Adipocyte (in vitro differentiated cells): ENCODE measurements at regions not wholly inside any gene's neighbourhood (a gene's known extent, or its start where the extent isn't known, plus 50 kb on each side); places are given as distances from the start of the nearest gene placed in this dataset.

Experiments used
- DNase-seq: peaks from one replicate; pipeline ENCODE4 v3.0.0-alpha.2; 2015; ENCODE audit warnings: low read depth
- H3K27me3 ChIP-seq: replicated peaks from 2 replicates; pipeline ENCODE4 v1.7.0; 2013; ENCODE audit warnings: mild to moderate bottlenecking, low read length, moderate library complexity; ENCODE audit not compliant: control insufficient read depth, insufficient read depth
- H3K36me3 ChIP-seq: 2 replicates; pipeline ENCODE4 v1.7.0; 2013; ENCODE audit warnings: low read length, mild to moderate bottlenecking, moderate library complexity; ENCODE audit not compliant: control insufficient read depth, insufficient read depth, severe bottlenecking
- H3K4me1 ChIP-seq: 2 replicates; pipeline ENCODE4 v1.7.0; 2013; ENCODE audit warnings: mild to moderate bottlenecking, low read length, moderate library complexity; ENCODE audit not compliant: control insufficient read depth, insufficient read depth
- H3K4me3 ChIP-seq: 2 replicates; pipeline ENCODE4 v1.7.0; 2013; ENCODE audit warnings: mild to moderate bottlenecking, low read length, moderate library complexity
- H3K9ac ChIP-seq: 2 replicates; pipeline ENCODE4 v1.7.0; 2013; ENCODE audit warnings: mild to moderate bottlenecking, low read length, moderate library complexity
- H3K9me3 ChIP-seq: 2 replicates; pipeline ENCODE4 v1.7.0; 2013; ENCODE audit warnings: mild to moderate bottlenecking, low read length, moderate library complexity; ENCODE audit not compliant: control insufficient read depth

DNA sequence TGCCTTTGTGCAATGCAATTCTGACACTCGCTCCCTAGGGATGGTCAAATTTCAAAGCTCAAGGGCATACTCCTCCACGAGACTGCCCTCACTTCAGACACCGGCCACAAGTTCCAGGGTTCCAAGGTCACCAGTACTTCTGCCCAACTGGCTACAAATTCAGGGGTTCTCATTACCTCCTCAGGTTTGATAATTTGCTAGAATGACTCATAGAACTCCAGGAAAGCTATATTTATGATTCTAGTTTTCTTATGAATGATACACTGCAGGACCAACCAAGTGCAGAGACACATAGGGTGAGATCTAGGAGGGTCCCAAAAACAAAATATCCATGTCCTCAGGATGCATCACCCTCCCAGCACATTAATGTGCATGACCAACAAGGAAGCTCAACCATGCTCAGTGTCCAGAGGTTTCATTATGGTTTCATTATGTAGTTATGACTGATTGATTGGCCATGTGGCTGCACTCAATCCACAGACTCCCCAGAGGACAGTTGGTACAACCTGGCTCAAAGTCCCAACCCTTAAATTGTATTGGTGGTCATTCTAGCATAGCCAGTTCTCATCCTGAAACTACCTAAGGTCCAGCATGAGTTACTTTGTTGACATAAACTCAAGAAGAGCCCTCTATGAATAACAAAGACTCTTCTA is 170.4 kb upstream of the LRRN1 start:
- H3K4me3 ChIP-seq = no peak overlapping the region
- no peaks in the 10 kb centered on the region for H3K27me3 ChIP-seq
- H3K9me3 ChIP-seq = peaks cover 4% of the 10 kb centered on the region
- H3K4me1 ChIP-seq = no peaks in the 10 kb centered on the region
- H3K9ac ChIP-seq = no peak overlapping the region
- no peaks in the 10 kb centered on the region for H3K36me3 ChIP-seq
- DNase-seq = no peak

DNA sequence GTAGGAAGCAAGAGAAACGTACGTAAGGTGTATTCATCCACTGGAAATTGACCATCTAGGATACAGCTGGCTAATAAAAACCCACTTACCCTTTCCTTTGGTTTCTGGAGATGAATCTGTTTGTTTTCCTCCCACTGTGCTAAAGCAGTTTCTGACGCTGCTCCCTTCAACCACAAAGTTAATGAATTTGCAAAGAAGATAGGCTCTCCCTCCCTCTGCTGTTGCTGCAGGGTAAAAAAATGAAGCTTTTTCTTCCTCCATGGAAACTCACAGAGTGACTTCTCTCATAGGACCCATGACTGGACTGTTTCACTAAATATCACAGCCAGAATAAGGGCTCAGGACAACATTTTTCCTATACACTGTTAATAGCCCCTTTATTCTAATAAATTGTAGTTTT is 172.1 kb upstream of the LRRN1 start:
- H3K4me1 ChIP-seq = no peaks in the 10 kb centered on the region
- peaks cover 18% of the 10 kb centered on the region for H3K9me3 ChIP-seq
- DNase-seq = no peak
- H3K27me3 ChIP-seq = no peaks in the 10 kb centered on the region
- no peak overlapping the region for H3K4me3 ChIP-seq
- H3K36me3 ChIP-seq = no peaks in the 10 kb centered on the region
- no peak overlapping the region for H3K9ac ChIP-seq

DNA sequence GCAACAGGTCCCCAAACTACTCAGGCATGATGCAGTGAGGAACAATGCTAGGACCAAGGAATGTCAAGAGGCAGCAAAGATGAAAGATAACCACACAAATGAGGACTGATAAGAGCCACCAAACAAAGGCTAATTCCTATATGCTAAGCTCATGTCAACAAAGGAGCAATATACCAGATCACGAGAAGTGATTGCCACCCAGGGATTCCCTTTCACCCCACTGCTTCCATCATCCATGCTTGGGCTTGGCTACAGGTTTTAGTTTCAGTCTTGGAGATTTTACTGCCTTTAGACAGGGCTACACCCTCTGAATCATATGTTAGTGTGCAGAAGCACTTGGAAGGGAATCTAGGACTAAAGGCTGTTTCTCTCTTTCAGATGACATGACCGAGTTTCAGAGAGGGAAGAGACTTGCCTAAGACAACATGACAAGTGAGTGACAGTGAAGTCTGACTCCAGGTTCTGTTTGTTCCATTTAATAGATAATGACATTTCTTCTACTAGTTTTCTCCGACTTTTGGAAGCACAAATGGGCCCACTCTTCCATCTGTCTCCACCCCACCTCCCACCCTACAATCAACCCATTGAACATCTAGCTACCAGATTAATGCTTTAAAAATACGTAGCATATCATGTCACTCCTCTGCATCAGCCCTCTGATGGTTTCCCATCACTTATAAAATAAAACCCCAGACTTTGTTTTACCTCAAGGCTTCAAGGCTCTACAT is 173.5 kb upstream of the LRRN1 start:
- DNase-seq = no peak
- Histone ChIP-seq H3K9ac (no peak overlapping the region), H3K27me3 (no peaks in the 10 kb centered on the region)

DNA sequence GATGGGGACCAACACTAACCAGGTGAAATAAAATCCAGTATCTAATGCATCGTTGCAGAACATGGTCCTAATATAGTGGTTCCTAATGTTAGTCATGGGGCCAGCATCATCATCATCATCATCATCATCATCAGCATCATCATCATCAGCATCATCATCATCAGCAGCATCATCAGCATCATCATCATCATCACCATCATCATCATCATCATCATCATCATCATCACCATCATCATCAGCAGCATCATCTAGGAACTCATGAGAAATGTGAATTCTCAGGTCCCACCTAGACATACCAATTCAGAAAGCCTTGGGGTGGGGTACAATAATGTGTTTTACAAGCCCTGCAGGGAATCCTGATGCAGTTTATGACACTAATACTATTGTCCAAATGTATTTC is 179.4 kb upstream of the LRRN1 start:
- Histone ChIP-seq H3K9me3 (peaks cover 22% of the 10 kb centered on the region), H3K27me3 (no peaks in the 10 kb centered on the region), H3K9ac (no peak overlapping the region), H3K4me3 (no peak overlapping the region), H3K36me3 (no peaks in the 10 kb centered on the region), H3K4me1 (no peaks in the 10 kb centered on the region)
- no peak for DNase-seq

More for the DNA sequence above, 173.5 kb upstream of the LRRN1 start:
- Histone ChIP-seq H3K9me3 (peaks cover 18% of the 10 kb centered on the region), H3K4me1 (no peaks in the 10 kb centered on the region), H3K36me3 (no peaks in the 10 kb centered on the region), H3K4me3 (no peak overlapping the region)

DNA sequence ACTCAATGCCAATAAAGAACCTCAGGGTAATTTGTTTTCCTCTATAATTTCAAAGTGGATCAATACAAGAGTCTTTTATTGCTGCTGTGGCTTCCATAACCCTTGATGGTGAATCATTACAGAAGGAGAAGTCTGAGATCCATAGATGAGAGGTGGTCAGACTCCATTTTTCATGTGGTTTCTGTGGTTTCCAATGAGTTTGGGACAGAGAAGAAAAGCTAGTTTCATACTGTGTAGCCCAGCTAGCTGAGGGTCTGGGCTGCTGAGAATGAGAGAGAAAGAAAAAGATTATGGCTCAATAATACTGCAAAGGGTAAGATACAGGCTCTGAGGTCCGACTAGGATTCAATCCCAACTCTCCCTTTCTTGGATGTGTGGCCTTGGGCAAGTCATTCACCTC is 180.6 kb upstream of the LRRN1 start:
- peaks cover 16% of the 10 kb centered on the region for H3K9me3 ChIP-seq
- H3K4me3 ChIP-seq = no peak overlapping the region
- no peak overlapping the region for H3K9ac ChIP-seq
- H3K36me3 ChIP-seq = no peaks in the 10 kb centered on the region
- H3K27me3 ChIP-seq = no peaks in the 10 kb centered on the region
- H3K4me1 ChIP-seq = no peaks in the 10 kb centered on the region
- no peak for DNase-seq

DNA sequence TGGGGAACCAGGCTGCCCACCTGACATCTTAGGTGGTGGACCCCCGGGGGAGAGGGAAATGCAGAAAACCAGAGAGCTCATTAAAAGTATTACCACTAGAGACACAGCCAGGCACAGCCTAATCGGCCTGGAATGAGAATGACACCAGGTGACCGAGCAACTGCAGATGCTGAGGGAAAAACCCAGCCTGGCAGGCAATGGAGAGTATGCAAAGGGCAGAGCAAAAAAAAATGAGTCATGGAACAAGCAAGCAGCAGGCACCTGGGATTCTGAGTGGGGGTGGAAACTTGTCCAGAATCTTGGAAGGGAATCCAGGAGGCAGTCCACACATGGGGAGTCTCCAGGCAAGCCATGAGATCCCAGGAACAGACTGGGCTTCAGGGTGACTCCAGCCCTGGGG is 183.7 kb upstream of the LRRN1 start:
- Histone ChIP-seq H3K4me3 (no peak overlapping the region), H3K36me3 (no peaks in the 10 kb centered on the region), H3K9me3 (peaks cover 4% of the 10 kb centered on the region), H3K4me1 (no peaks in the 10 kb centered on the region), H3K9ac (no peak overlapping the region), H3K27me3 (no peaks in the 10 kb centered on the region)
- DNase-seq = no peak

DNA sequence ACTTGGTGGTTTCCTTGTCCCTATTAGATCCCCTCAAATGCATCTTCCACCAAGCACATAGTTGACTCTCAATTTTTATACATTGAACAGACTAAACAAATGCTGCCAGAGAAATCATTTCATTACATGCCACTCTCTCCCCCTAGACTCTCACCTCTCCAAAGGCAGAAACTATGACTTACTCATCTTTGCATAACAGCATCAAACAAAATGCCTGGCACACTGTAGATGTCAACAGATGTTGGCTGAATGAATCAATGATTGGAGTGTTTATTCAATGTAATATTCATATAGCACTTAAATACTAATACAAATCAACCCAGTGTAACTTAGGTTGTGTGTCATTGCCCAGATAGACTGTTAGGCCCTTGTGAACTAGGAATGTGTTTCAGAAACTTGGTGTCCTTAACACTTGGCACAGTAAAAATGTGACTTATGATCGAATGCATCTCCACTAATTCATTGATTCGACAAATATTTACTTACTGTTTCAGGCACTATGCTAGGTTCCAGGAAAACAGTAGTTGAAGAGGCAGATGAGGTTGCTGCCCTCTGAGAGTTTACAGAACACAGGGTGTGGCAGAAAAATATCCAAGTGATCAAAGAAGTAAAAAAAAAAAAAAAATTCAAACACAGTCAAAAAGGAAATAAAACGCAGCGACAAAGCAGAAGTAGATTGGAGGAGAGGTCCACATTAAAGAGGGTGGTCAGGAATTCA is 188.5 kb upstream of the LRRN1 start:
- no peak for DNase-seq
- H3K36me3 ChIP-seq = no peaks in the 10 kb centered on the region
- no peak overlapping the region for H3K4me3 ChIP-seq
- no peak overlapping the region for H3K9ac ChIP-seq
- H3K27me3 ChIP-seq = no peaks in the 10 kb centered on the region
- H3K9me3 ChIP-seq = peaks cover 7% of the 10 kb centered on the region
- H3K4me1 ChIP-seq = no peaks in the 10 kb centered on the region

DNA sequence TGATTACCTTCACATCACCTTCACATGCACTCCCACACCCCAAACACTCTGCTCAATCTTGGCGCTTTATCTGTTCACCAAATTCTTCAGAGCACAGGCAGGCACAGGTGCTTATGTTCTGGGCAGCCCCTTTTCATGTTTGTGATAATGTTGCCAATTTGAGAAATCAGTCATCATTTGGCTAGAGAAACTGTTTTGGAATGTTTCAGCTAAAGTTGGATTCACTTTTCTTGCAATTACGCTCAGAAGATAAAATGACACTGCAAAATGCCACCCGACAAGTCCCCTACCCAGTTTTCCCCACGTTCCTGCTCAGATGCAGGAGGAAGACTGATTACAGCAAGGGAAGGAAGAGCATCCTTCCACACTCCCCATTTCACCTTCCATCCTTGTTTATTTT is 192.9 kb upstream of the LRRN1 start:
- DNase-seq = no peak
- Histone ChIP-seq H3K9me3 (peaks cover 13% of the 10 kb centered on the region), H3K36me3 (no peaks in the 10 kb centered on the region), H3K9ac (no peak overlapping the region), H3K27me3 (no peaks in the 10 kb centered on the region), H3K4me1 (no peaks in the 10 kb centered on the region), H3K4me3 (no peak overlapping the region)

DNA sequence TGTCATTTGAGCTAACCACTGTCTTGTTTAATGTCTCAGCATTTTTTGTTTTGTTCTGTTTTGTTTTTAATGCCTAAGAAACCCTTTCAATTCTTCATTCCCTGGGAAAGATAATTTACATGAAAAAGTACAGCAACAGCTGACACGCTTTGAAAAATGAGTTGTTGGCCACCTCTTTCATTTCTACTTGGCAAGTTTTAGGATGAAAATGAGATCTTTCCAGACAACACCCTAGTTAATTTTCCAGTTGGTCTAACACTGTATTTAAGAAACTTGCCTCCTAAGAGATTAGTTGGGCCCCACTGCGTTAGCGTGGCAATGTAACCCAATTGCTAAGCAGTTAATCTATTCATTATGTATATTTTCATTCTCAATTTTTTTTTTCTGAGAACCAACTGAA is 194.0 kb upstream of the LRRN1 start:
- no peaks in the 10 kb centered on the region for H3K27me3 ChIP-seq
- no peaks in the 10 kb centered on the region for H3K4me1 ChIP-seq
- no peak overlapping the region for H3K4me3 ChIP-seq
- H3K9ac ChIP-seq = no peak overlapping the region
- no peaks in the 10 kb centered on the region for H3K36me3 ChIP-seq
- H3K9me3 ChIP-seq = peaks cover 16% of the 10 kb centered on the region
- no peak for DNase-seq

DNA sequence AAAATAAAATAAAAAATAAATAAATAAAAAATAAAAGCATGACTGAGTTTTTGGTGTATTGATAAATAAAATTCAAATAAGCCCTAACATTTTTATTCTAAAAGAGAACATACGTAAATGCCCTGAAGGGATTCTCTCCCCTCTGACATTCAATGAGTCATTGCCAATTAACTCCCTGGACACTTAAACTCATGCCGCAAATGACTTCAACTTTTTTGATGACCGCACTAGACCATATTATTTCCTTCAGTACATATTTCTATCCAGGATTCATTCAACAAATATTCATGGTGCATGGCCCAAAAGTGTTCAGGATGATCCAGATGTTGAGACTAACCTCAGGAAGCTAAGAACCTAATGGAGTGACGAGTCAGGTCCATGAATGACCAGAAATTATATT is 195.9 kb upstream of the LRRN1 start:
- peaks cover 12% of the 10 kb centered on the region for H3K9me3 ChIP-seq
- no peak for DNase-seq
- no peak overlapping the region for H3K4me3 ChIP-seq
- no peaks in the 10 kb centered on the region for H3K27me3 ChIP-seq
- H3K36me3 ChIP-seq = no peaks in the 10 kb centered on the region
- H3K9ac ChIP-seq = no peak overlapping the region
- no peaks in the 10 kb centered on the region for H3K4me1 ChIP-seq

DNA sequence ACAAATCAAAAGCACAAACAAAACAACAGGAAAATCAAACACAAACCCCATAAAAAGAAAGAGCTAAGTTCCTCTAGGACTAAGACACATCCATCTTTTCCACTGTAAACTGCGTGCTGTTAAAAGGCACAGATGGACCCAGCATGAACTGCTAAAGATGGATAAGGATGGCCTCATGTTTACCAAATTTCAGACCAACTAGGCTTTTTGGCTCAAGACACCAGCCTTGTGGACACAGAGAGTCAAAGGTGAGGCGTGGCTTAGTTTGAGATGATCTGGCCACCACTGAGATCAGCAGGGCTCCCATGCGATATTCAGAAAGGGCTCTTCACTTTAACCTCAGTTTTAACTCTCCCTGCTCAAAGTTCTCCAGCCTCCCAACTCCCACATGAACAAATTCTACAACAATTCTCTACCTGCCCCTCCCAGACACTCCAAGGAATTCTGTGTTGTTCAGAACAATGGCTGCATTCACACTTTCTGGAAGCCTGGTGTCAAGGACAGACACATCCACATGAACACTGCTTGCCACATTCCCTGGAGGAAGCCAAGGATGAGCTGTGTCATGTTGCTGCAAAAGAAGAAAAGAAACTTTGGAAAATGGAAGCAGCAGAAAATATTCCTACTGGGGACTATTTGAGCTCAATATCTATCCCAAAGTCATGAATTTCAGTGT is 198.4 kb upstream of the LRRN1 start:
- Histone ChIP-seq H3K27me3 (no peaks in the 10 kb centered on the region), H3K9me3 (peaks cover 12% of the 10 kb centered on the region), H3K9ac (no peak overlapping the region), H3K36me3 (no peaks in the 10 kb centered on the region), H3K4me1 (no peaks in the 10 kb centered on the region), H3K4me3 (no peak overlapping the region)
- DNase-seq = no peak
